DND-41 (cell line): ENCODE measurements at regions not wholly inside any gene's neighbourhood (a gene's known extent, or its start where the extent isn't known, plus 50 kb on each side); places are given as distances from the start of the nearest gene placed in this dataset.

ENCODE experiments used
- ATAC-seq: fragments of 200-7000 bp; cut with Tn5 transposase; 3 replicates; pipeline ENCODE4 v1.9.1; 2021; ENCODE audit warnings: low read depth; ENCODE audit not compliant: insufficient read depth
- DNase-seq: peaks from one replicate; pipeline ENCODE4 v3.0.0-alpha.2; 2020
- H2AFZ ChIP-seq: 2 replicates; pipeline ENCODE4 v1.6.0; 2012; ENCODE audit warnings: low read depth, low read length
- H3K27ac ChIP-seq: 2 replicates; pipeline ENCODE4 v1.5.1; 2012; ENCODE audit warnings: low read length, inconsistent platforms
- H3K27me3 ChIP-seq: fragments of 200-600 bp; sonication (generic); 2 replicates; pipeline ENCODE4 v1.6.0; 2012; ENCODE audit warnings: low read length, mild to moderate bottlenecking, inconsistent platforms; ENCODE audit not compliant: insufficient read depth, poor library complexity
- H3K36me3 ChIP-seq: 2 replicates; pipeline ENCODE4 v1.5.1; 2012; ENCODE audit warnings: low read length, inconsistent platforms; ENCODE audit not compliant: insufficient read depth
- H3K4me1 ChIP-seq: 2 replicates; pipeline ENCODE4 v1.5.1; 2012; ENCODE audit warnings: mild to moderate bottlenecking, low read length; ENCODE audit not compliant: insufficient read depth
- H3K4me2 ChIP-seq: 2 replicates; pipeline ENCODE4 v1.6.0; 2012; ENCODE audit warnings: mild to moderate bottlenecking, moderate library complexity, low read length, inconsistent platforms; ENCODE audit not compliant: insufficient read depth
- H3K4me3 ChIP-seq, 2 experiments: fragments of 200-600 bp in 1 of 2; shearing (Covaris generic) in 1 of 2; 2 replicates each; pipeline ENCODE4 v1.5.1; 2012 to 2016; ENCODE audit warnings: inconsistent platforms in 2 of 2, low read length in 2 of 2, mild to moderate bottlenecking in 2 of 2, low read depth in 1 of 2, moderate library complexity in 1 of 2
- H3K79me2 ChIP-seq: 2 replicates; pipeline ENCODE4 v1.6.0; 2012; ENCODE audit warnings: low read length, inconsistent platforms; ENCODE audit not compliant: insufficient read depth
- H3K9ac ChIP-seq: 2 replicates; pipeline ENCODE4 v1.6.0; 2012; ENCODE audit warnings: low read depth, mild to moderate bottlenecking, inconsistent platforms, low read length, moderate library complexity
- H3K9me3 ChIP-seq: 2 replicates; pipeline ENCODE4 v1.5.1; 2012; ENCODE audit warnings: low read length, moderate library complexity, mild to moderate bottlenecking, inconsistent platforms; ENCODE audit not compliant: insufficient read depth, severe bottlenecking
- H4K20me1 ChIP-seq: 2 replicates; pipeline ENCODE4 v1.6.0; 2012; ENCODE audit warnings: low read length; ENCODE audit not compliant: insufficient read depth
- EZH2 ChIP-seq: IDR thresholded peaks from 3 replicates; pipeline ENCODE4 v1.6.1; 2012; ENCODE audit warnings: borderline replicate concordance, low read depth, mild to moderate bottlenecking, moderate library complexity, low read length, inconsistent platforms; ENCODE audit not compliant: severe bottlenecking
- TF ChIP-seq, protein P1 (sequence below): IDR thresholded peaks from 2 replicates; pipeline ENCODE4 v1.5.1; 2012; ENCODE audit warnings: borderline replicate concordance, low read length, moderate library complexity, mild to moderate bottlenecking; ENCODE audit not compliant: poor library complexity, severe bottlenecking; ENCODE audit errors: extremely low read depth

DNA sequence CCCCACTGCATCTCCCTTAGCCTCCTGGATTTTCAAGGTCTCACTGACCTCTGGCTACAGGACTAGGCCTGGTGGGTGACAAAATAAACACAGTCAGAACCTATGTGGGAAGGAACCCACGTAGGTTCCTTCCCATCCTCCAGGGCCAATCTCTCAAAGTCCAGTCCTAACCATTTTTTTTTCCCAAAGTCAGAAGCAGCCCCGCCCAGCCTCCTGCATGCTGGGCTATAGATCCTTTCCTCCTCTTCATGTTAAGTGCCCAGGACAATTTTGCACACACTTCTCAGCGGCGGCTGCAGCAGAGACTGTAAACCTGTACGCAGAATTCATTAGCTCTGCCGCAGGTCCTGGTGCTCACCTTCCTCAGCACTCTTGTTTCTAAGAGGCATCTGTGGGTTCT, 285.8 kb downstream of the NPIPA8 start:
- no peak overlapping the region for H3K9ac ChIP-seq
- no peaks in the 10 kb centered on the region for H3K9me3 ChIP-seq
- ATAC-seq (no peak), DNase-seq (no peak)
- no peak overlapping the region for H3K4me2 ChIP-seq
- H3K36me3 ChIP-seq = no peaks in the 10 kb centered on the region
- peaks cover 3% of the 10 kb centered on the region for H3K27me3 ChIP-seq
- no peaks in the 10 kb centered on the region for H4K20me1 ChIP-seq
- no peaks in the 10 kb centered on the region for H3K4me1 ChIP-seq
- H2AFZ ChIP-seq = no peak overlapping the region
- TF ChIP-seq, protein P1, sequence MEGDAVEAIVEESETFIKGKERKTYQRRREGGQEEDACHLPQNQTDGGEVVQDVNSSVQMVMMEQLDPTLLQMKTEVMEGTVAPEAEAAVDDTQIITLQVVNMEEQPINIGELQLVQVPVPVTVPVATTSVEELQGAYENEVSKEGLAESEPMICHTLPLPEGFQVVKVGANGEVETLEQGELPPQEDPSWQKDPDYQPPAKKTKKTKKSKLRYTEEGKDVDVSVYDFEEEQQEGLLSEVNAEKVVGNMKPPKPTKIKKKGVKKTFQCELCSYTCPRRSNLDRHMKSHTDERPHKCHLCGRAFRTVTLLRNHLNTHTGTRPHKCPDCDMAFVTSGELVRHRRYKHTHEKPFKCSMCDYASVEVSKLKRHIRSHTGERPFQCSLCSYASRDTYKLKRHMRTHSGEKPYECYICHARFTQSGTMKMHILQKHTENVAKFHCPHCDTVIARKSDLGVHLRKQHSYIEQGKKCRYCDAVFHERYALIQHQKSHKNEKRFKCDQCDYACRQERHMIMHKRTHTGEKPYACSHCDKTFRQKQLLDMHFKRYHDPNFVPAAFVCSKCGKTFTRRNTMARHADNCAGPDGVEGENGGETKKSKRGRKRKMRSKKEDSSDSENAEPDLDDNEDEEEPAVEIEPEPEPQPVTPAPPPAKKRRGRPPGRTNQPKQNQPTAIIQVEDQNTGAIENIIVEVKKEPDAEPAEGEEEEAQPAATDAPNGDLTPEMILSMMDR = no peak
- TF ChIP-seq EZH2 = no peak
- no peaks in the 10 kb centered on the region for H3K79me2 ChIP-seq
- H3K27ac ChIP-seq = no peak overlapping the region
- H3K4me3 ChIP-seq = no peak overlapping the region

DNA sequence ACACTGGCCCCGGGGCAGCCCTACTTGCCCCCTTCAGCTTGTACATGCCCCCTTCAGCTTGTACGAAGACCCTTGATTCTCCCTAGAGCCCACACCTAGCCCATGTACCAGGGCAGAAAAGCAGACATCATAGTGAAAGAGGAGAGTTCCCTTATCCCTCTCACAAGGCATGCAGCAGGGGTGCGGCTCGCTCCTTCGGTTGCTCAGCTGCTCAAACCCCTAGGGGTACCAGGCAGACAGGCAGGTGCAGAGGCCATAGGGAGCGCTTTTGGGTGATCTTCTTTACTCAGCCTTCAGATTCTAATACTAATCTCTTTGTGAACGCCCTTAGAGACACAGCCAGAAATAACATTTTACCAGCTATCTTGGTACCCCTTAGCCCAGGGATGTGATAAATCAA, 286.3 kb downstream of the NPIPA8 start:
- ATAC-seq (no peak), DNase-seq (no peak)
- H3K9me3 ChIP-seq = no peaks in the 10 kb centered on the region
- no peak overlapping the region for H3K27ac ChIP-seq
- no peaks in the 10 kb centered on the region for H3K4me1 ChIP-seq
- H3K79me2 ChIP-seq = no peaks in the 10 kb centered on the region
- peaks cover 3% of the 10 kb centered on the region for H3K27me3 ChIP-seq
- H3K36me3 ChIP-seq = no peaks in the 10 kb centered on the region
- H3K4me2 ChIP-seq = no peak overlapping the region
- no peaks in the 10 kb centered on the region for H4K20me1 ChIP-seq
- TF ChIP-seq, protein P1 = no peak
- no peak for TF ChIP-seq EZH2
- H3K4me3 ChIP-seq = no peak overlapping the region
- H3K9ac ChIP-seq = no peak overlapping the region
- H2AFZ ChIP-seq = no peak overlapping the region

DNA sequence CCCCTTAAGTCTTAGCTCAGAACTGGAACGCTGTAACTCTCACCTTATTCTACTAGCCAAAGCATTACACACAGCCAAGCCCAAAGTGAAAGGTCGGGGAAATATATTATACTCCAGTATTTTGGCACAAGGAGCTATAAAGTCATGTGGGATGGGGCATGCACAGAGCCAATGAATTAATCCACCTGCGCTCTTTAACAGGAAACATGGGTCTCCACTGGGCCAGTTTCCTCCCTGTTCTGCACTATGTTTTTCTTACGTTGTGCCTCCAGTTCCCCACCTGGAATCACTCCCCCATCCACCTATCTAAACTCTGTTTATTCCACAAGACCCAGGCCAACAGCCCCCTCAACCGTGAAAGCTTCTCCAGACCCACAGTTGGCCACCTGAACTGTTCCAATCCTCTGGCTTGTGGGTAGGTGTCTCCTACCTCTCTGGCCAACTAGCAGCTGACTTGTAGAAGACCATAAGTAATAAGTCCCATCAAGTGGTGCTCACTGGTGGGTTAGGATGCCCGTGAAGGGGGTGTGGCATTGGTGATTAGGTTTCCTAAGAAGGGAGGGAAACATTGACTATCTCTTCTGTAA, 286.9 kb downstream of the NPIPA8 start:
- no peaks in the 10 kb centered on the region for H3K4me1 ChIP-seq
- no peaks in the 10 kb centered on the region for H3K79me2 ChIP-seq
- H4K20me1 ChIP-seq = no peaks in the 10 kb centered on the region
- H3K27ac ChIP-seq = no peak overlapping the region
- ATAC-seq (no peak), DNase-seq (no peak)
- no peak overlapping the region for H3K9ac ChIP-seq
- no peaks in the 10 kb centered on the region for H3K36me3 ChIP-seq
- peaks cover 3% of the 10 kb centered on the region for H3K27me3 ChIP-seq
- H3K4me3 ChIP-seq = no peak overlapping the region
- no peak overlapping the region for H2AFZ ChIP-seq
- no peak overlapping the region for H3K4me2 ChIP-seq
- TF ChIP-seq, protein P1 = no peak
- no peaks in the 10 kb centered on the region for H3K9me3 ChIP-seq

DNA sequence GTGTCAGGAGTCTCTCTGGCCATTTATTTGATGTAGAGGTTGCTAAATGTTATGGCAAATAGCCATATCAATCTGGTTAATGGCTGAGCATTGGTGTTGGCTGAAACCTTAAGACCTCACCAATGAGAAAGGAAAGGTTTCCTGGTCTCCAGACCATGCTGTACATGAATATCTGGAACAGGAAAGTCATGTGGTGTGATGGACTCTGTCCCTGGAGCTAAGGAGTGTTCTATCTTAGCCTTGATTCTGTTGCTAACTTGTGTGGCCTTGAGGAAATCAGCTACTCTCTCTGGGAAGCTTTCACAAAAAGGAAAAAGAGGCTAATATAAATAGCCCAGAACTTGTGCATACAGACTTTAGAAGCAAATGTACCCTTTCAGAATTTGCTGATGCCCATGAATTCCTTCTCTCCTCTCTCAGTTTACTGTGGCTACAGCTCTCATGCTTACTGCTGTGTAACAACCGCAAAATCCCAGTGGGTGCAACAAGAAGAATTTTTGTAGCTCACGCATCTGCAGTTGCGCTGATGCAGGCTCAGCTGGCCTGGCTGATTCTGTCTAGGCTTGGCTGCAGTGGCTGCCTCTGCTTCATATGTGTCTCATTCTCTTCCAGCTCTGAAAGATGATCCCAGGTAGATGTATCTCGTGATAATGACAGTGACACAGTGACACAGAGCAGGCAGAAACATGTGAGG, 287.5 kb downstream of the NPIPA8 start:
- no peaks in the 10 kb centered on the region for H3K4me1 ChIP-seq
- H3K36me3 ChIP-seq = no peaks in the 10 kb centered on the region
- no peaks in the 10 kb centered on the region for H3K9me3 ChIP-seq
- no peak overlapping the region for H3K4me2 ChIP-seq
- no peaks in the 10 kb centered on the region for H4K20me1 ChIP-seq
- H3K79me2 ChIP-seq = no peaks in the 10 kb centered on the region
- H3K27ac ChIP-seq = no peak overlapping the region
- no peak overlapping the region for H3K9ac ChIP-seq
- DNase-seq (no peak), ATAC-seq (no peak)
- H3K4me3 ChIP-seq = no peak overlapping the region
- no peak for TF ChIP-seq EZH2
- TF ChIP-seq, protein P1 = no peak
- H2AFZ ChIP-seq = no peak overlapping the region
- peaks cover 3% of the 10 kb centered on the region for H3K27me3 ChIP-seq
